ENCODE measurements at regions not wholly inside any gene's neighbourhood (a gene's known extent, or its start where the extent isn't known, plus 50 kb on each side); places are given as distances from the start of the nearest gene placed in this dataset.
"Not testable (repeated sequence)": the region's sequence is repeated elsewhere in the genome, so short reads cannot be mapped to it uniquely, and the experiment has no call there.

DNA sequence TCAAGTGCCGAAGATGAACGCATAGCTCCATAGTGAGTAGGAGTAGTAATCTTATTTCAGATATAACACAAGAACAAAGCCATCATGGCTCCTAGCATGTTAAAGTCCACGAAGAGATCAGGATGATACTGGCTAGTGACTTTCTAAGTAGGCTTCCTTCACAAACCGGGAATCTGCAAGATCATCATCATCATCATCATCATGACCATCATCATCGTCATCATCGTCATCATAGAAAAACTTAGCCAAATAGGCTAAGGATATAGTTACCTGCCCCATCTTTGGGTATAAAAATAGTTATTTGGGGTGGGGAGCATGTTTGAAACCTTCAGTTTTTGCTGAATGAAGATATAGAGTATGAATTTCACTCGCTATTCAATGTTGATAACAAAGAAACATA lies 57.9 kb downstream of the PYDC2 start:
- no peak for DNase-seq (ENCODE audit: insufficient read length, low spot score)
- FAIRE-seq = no peak

DNA sequence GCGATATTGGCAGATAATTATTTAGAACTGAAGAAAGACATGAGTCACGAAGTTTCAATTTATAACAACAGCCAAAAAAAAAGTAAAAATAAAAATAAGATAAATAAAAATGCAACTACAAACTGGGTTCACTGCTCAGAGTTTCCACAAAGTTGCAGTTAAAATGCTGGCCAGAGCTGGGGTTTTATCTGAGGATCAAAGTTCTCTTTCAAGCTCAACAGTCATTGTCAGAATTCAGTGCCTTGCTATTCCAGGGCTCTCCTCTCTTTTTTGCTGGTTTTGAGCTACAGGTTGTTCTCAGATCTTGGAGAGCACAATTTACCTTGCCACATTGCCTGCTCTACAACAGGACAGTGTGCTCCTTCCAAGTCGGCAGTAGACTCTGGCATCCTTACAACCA lies 60.1 kb downstream of the PYDC2 start:
- no peak for DNase-seq (ENCODE audit: insufficient read length, low spot score)
- no peak for FAIRE-seq

DNA sequence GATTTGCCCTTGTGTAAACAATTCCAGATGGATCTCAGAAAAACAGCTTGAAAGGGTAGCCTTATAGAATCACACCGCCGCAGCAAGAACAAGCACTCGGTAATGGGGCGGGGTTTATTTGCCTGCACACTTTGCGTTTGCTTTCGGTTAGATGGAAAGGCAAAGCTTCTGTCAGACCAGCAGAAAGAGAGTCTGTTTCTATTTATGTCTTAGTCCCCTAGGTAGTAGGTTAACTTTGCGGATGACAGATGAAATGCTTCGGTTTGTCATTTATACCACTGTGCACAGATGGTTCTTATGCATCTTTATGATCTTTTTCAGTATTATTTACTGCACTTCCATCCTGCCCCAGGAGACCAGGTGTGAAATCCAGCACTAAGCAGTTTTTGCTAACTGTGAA lies 62.2 kb downstream of the PYDC2 start:
- DNase-seq (ENCODE audit: insufficient read length, low spot score) = no peak
- no peak for FAIRE-seq

DNA sequence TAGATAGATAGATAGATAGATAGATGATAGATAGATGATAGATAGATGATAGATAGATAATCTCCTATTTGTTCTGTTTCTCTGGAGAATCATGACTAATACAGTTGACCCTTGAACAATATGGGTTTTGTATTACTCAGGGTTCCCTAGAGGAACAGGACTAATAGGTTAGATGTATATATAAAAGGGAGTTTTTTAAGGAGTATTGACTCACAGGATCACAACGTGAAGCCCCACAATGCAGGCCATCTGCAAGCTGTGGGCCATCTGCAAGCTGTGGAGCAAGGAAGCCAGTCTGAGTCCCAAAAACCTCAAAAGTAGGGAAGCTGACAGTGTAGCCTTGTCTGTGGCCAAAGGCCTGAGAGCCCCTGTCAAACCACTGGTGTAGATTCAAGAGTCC lies 67.6 kb downstream of the PYDC2 start:
- DNase-seq (ENCODE audit: insufficient read length, low spot score) (no peak), FAIRE-seq (no peak)

DNA sequence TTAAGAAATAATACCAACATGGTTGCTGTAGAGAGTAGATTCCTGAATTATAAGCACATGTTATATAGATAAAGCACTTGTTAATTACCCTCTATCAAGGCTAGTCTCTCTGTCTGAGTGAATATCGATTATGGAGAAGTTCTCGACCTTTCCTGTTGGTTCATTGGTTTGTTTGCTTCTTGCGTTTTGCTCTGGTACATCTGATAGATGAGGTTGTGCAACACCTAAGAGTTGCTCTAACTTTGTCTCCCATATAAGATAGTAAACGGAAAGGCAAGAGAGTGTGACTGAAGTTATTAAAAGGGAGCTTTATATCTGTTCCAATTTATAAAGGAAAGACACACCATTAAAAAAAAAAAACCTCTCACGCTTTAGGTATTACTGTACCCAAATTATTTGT lies 69.0 kb downstream of the PYDC2 start:
- FAIRE-seq (no peak), DNase-seq (ENCODE audit: insufficient read length, low spot score) (no peak)

DNA sequence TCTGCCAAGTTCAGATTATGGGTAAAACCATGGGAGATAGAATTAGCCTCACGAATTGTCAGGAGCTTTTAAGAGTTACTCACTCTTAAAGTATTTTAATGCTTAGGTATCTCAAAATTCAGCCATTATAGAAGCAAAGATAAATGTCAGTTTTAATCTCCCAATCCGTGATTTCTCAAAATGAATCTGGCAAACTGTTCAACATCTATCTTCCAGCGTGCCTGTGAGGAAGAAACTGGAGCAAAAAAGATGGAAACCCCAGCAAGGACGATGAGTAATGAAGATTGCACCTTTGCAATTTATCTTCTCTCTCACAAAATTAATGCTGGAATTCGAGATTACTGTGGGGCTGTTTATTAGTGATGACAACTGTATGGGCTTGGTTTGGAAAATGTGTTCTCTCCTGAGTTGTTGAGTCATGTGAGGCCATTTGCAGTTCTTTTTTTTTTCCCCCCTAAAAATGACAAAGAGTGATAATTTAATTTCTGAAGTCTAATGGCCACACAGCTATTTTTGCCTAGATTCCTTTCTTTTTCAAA lies 70.5 kb downstream of the PYDC2 start:
- DNase-seq (ENCODE audit: insufficient read length, low spot score) (no peak), FAIRE-seq (no peak)

DNA sequence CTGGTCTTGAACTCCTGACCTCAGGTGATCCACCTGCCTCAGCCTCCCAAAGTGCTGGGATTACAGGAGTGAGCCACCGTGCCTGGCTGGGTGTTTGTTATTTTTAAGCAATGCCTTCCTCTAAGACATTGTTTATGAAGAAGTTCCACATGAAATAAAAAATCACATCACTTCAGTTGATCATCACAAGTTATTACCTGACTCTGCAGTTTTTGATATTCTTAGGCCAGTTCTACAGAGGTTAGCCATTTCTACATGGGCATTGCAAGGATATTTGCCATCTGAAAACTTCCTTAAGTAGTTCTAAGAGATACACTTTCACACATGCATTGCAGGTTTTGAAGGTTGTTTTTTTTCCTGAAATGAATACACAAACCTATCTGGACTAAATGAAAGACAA lies 82.1 kb downstream of the PYDC2 start:
- FAIRE-seq = no peak
- DNase-seq (ENCODE audit: insufficient read length, low spot score) = no peak

DNA sequence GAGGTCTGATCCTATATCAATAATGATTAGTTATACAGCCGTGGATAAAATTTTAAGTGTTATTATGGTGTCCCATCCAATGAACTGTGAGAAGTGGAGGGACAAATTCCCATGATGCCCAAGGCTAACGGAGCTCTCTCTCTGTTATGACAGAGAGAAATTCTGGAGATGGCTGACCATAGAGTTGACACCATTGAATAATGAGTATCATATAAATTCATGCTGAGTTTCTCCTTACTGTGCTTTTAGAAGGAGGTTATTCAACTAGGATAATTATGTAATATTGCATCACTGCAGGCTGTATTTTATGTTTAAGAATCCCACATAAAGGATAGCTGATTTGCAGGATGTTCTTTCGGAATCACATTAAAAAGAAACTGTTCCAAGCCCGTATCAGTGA lies 82.9 kb downstream of the PYDC2 start:
- DNase-seq (ENCODE audit: insufficient read length, low spot score) = no peak
- no peak for FAIRE-seq

DNA sequence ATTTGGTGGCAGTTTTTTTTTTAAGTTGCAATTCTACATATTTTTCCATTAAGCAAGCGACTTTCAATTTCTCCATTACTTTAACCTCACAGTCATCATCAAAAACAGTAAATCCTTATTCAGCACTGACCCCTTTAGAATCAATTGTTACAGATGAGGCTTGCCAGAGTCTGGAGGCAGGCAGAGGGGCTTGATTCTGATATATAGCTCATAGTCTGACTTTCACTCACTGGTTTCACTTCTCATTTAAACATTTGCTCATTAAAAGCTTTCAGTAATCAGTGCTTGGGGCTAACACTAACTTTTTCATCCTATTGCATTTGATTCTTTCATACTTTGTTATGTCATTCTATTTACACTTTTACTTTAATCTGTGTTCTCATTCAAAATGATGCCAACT lies 88.4 kb downstream of the PYDC2 start:
- FAIRE-seq (no peak), DNase-seq (ENCODE audit: insufficient read length, low spot score) (no peak)

DNA sequence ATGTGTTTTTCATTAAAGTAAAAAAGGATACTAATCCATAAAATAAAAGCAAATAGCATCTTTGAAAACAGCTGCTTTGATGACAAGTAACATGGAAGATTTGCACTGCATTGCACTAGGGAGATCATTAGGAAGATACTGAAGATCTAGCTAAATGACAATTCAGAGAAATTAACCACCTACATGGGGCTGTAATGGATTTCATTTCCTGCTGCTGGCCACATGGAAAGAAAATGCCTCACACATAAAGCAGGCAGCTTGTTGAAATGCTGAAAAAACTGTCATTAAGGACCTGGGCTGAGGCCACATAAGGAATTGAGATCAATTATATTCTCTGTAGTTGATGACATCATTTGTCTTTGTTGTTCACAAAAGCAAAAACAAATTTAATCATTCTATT lies 94.1 kb downstream of the PYDC2 start:
- FAIRE-seq (no peak), DNase-seq (ENCODE audit: insufficient read length, low spot score) (no peak)

DNA sequence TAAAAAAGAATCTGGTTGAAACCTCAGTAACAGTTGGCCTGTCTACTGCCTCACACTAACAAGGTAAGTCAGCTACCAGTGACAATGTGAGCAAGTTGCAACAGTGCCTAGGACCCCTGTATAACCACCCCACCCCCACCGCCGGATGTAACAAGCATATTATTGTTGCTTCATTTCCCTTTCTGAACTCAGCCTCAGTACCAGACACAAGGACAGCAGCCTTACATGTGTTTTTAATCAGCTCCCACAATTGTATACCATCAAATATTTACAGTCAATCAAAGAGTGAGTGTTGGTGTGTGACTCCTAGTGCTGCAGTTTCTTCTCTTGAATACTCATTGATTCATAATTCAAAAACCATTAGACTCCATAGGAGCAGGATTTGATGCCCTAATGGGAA lies 96.4 kb downstream of the PYDC2 start:
- DNase-seq (ENCODE audit: insufficient read length, low spot score) = no peak
- FAIRE-seq = no peak

DNA sequence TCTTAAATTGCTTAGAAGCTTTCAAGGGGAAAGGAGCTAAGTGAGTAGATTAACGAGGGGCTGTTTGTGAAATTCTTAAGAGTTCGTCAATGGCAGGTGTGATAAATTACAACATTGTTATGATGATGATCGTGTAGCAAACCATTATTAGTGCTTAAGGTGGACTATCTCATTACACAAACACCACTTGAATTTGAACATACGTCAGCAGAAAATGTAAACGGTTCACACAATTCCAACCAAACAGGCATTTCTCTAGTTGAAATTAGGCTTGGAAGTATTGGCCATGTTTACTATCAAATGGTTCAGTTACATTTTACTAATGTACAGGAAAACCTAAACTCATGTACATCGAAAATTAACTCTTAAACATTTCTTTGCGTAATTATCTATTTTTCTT lies 102.8 kb downstream of the PYDC2 start:
- no peak for DNase-seq (ENCODE audit: insufficient read length, low spot score)
- FAIRE-seq = no peak

DNA sequence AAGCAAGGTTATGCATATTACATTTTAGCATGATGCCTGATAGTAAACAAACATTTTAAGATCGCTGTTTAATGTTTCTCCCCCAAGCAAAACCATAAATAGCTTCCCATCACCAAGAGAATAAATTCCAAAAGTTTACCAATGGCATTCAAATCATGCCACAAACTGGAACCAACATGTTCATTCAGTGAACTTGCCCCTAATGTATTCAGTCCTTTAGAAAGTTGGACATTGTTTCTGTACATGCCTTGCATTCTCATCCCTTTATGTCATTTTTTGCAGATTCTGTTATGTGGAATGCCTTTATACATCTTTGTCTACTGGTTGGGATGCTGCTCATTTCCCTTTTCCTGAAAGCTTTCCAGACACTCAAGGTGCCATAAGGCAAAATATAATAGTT lies 105.5 kb downstream of the PYDC2 start:
- peak; percentile 14 for DNase-seq (ENCODE audit: insufficient read length, low spot score)
- peak; percentile 77 for FAIRE-seq

DNA sequence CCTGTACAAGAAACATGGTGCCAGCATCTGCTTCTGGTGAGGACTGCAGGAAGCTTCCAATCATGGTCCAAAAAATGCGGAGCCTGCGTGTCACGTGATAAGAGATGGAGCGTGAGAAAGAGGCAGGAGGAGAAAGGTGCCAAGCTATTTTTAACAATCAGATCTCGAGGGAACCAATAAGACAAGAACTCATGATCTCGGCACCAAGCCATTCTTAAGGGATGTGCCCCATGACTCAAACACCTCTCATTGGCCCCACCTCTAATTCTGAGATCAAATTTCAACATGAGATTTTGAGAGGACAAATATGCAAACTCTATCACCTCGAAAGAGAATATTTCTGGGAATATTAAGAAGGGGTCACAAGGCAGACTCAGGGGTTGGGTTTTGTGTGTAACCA lies 107.2 kb downstream of the PYDC2 start:
- FAIRE-seq = no peak
- DNase-seq (ENCODE audit: insufficient read length, low spot score) = no peak

DNA sequence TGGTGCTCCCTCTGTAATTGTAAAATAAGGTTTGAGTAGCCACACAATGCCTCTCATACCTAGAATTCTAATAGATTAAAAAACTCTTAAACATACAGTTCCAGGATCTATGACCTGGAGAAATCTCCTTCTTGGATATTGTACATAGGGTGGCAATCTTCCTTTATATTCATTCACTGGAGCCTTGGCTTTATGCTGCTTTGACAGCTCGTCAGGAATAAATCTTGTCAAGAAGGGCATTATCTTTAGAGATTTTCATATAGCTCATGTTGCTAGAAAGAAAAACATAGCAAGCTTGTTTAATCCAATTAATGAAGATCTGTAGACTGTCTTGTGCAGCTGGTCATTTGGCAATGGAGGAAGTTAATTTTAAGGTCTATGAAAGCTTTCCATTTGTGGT lies 131.1 kb downstream of the PYDC2 start:
- no peak for FAIRE-seq
- DNase-seq (ENCODE audit: insufficient read length, low spot score) = no peak

DNA sequence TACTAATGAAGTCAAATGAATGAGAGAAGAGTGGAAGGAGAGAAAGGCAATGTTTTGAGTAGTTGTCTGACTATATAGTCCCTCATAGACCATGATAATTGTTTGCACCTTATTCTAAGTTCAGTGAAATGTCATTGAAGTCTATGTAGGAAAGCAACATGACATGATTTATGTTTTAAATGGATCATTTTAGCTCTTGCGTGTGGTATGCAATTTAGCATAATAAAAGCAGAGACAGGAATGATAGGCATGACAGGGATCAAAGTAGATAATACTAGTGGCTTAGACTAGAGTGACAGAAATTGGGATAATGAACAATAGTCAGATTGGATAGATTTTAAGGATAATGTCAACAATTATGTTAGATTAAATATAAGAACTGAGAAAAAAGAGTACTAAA lies 132.5 kb downstream of the PYDC2 start:
- no peak for DNase-seq (ENCODE audit: insufficient read length, low spot score)
- FAIRE-seq = no peak

DNA sequence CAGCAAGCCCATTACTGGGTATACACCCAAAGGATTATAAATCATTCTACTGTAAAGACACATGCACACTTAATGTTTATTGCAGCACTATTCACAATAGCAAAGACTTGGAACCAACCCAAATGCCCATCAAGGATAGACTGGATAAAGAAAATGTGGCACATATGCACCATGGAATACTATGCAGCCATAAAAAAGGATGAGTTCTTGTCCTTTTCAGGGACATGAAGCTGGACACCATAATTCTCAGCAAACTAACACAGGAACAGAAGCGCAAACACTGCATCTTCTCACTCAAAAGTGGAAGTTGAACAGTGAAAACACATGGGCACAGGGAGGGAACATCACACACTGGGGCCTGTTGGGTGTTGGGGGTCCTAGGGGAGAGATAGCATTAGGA lies 154.5 kb downstream of the PYDC2 start:
- not testable (repeated sequence) for DNase-seq (ENCODE audit: insufficient read length, low spot score); FAIRE-seq

DNA sequence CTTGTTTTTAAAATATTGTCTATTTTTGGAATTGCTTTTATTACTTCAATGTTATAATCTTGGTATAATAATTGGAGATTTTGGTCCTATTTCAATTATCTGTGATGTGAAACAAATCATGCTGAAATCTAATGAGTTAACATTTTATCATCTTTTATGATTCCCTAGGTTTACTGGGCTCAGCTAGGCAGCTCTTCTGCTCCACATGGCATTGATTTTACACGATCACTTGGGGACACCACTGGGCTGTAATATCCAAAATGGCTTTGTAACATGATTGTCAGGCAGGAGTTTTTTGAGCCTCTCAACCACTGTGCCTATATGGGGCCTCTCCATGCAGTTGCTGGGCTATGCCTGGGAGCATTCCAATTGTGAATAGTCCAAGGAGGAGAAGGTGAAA lies 163.3 kb downstream of the PYDC2 start:
- DNase-seq (ENCODE audit: insufficient read length, low spot score) (no peak), FAIRE-seq (no peak)

DNA sequence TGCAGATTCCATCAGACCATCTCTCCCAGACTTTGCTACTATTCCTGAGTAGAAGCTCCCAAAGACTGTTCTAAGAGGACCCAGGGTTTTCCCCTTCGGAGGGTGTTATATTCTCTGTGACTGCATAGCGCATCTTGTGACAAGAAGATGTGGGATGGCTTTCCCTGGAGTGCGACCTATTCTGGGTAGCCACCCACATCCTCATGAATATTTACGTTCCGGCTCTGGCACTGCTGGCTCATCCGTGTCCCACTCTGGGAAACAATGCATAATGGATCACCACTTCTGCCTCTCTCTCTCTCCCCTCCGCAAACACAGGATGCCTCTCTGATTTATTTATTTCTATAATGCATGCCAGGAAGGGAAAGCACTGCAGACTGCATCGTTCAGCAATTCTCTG lies 166.1 kb downstream of the PYDC2 start:
- no peak for DNase-seq (ENCODE audit: insufficient read length, low spot score)

DNA sequence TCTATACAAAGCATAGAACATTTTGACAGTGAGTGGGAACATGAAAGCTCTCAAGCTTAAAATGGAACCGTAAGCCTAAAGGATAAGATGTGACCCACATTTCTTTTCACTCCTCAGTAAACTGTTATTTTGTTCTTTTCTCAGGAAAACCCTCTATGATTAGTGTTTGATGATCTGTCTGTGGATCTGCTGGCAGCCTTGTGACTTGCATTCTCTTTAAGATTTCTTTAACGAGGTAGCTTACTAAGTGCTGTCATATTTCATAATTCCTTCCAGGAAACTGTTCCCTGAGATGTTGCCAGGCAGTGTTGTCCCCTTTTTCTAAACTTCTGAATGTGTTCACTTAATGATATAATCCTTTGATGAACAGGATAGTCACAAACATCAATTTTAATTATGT lies 167.6 kb downstream of the PYDC2 start:
- FAIRE-seq (no peak), DNase-seq (ENCODE audit: insufficient read length, low spot score) (no peak)

More for the DNA sequence above, 166.1 kb downstream of the PYDC2 start:
- no peak for FAIRE-seq

DNA sequence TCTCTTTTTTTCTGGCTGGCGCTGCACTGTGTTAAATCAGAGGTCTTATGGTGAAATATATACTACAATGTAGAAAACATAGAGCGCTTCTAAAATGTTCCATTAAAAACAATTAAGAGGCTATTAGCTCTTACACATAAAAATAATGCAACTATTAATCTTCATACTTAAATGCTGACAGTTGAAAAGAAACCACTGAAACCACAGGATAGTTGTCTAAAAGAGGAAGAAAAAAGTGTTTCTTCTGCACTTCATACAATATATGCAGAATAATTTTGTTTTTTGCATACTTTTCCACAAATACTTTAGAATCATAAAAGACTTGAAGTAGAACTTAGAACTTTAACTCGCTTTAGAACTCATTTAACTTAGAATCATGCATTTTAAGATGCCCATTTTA lies 170.5 kb downstream of the PYDC2 start:
- FAIRE-seq (no peak), DNase-seq (ENCODE audit: insufficient read length, low spot score) (no peak)

DNA sequence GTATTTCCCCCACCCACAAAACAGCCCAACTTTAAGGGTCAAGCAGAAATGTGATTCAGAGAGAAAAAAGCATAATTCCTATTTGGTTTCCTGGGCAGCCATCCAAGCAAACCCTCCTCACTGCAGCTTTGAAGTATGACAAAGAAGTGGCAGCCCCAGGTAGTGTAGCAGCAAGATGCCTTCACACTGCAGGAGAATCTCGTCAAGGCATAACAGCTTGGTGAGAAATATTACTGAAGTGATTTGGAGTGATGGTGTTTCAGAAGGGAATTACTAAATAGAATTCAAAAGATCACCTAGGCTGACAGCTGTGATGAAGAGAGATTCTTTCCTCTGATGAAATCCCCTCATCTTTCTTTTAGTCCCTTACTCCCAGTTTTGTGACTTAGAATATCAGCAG lies 173.9 kb downstream of the PYDC2 start:
- DNase-seq (ENCODE audit: insufficient read length, low spot score) (no peak), FAIRE-seq (no peak)

DNA sequence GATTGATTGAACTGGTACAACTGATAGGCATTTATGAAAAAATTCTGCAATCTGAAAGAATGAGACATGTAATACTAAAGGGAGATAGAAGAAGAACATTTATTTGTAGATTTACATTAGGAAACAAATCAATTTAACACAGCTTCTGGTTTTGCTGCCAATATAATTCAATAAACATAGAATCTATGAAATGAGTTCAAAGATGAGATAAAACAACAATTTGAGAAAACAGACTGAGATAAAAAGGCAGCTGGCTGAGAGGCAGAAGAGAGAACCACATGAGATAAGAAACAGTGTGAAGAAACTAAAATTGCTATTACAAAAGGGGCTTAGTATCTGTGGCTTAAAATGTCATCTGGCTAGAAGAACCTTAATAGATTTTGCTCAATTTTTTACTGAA lies 176.6 kb downstream of the PYDC2 start:
- FAIRE-seq = no peak
- DNase-seq (ENCODE audit: insufficient read length, low spot score) = no peak

DNA sequence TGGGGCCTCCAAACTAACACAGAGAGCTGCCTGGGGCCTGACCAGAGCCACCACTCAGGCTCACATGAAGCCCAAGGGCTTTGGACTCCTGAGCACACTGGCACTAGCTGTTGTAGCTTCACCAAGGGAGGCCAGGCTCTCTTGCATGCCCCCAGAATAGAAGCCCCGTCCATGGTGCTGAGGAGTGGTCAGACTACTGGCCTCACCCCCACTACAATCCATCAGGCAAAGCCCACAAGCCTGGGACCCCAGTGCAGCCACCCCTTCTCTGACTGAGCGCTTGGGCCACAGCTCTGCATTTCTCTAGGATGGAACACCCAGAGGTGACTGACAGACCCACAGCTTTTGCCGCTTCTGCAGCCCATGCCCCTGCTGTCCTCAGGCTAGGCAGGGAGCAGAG lies 180.8 kb downstream of the PYDC2 start:
- DNase-seq (ENCODE audit: insufficient read length, low spot score) = no peak
- no peak for FAIRE-seq
